GM23248 (cell line): ENCODE measurements at regions not wholly inside any gene's neighbourhood (a gene's known extent, or its start where the extent isn't known, plus 50 kb on each side); places are given as distances from the start of the nearest gene placed in this dataset.
"Not testable (repeated sequence)": the region's sequence is repeated elsewhere in the genome, so short reads cannot be mapped to it uniquely, and the experiment has no call there.

Experiments
- DNase-seq: peaks from one replicate; pipeline ENCODE4 v3.0.0-alpha.2; 2015
- H2AFZ ChIP-seq: fragments of 200-600 bp; sonication (generic); 2 replicates; pipeline ENCODE4 v1.6.1; 2016; ENCODE audit warnings: antibody characterized with exemption
- H3F3A ChIP-seq: fragments of 200-600 bp; sonication (generic); 2 replicates; pipeline ENCODE4 v1.6.1; 2016; ENCODE audit warnings: mild to moderate bottlenecking, antibody characterized with exemption, mixed run types; ENCODE audit not compliant: insufficient read depth
- H3K27ac ChIP-seq: fragments of 200-600 bp; sonication (generic); 2 replicates; pipeline ENCODE4 v1.5.1; 2016; ENCODE audit warnings: mild to moderate bottlenecking
- H3K27me3 ChIP-seq: fragments of 200-600 bp; sonication (generic); replicated peaks from 2 replicates; pipeline ENCODE4 v1.6.1; 2016; ENCODE audit warnings: mild to moderate bottlenecking; ENCODE audit not compliant: insufficient read depth
- H3K36me3 ChIP-seq: fragments of 200-600 bp; sonication (generic); 2 replicates; pipeline ENCODE4 v1.6.1; 2016; ENCODE audit warnings: low read depth, mild to moderate bottlenecking
- H3K4me1 ChIP-seq: fragments of 200-600 bp; sonication (generic); 2 replicates; pipeline ENCODE4 v1.6.1; 2016; ENCODE audit warnings: mild to moderate bottlenecking; ENCODE audit not compliant: insufficient read depth
- H3K4me2 ChIP-seq: fragments of 200-600 bp; sonication (generic); one replicate; pipeline ENCODE4 v1.6.1; 2016; ENCODE audit warnings: mild to moderate bottlenecking; ENCODE audit not compliant: unreplicated experiment
- H3K4me3 ChIP-seq: fragments of 200-600 bp; sonication (generic); 2 replicates; pipeline ENCODE4 v1.5.1; 2016; ENCODE audit warnings: mild to moderate bottlenecking
- H3K79me2 ChIP-seq: fragments of 200-600 bp; sonication (generic); 2 replicates; pipeline ENCODE4 v1.6.1; 2016; ENCODE audit warnings: mild to moderate bottlenecking; ENCODE audit not compliant: insufficient read depth
- H3K9ac ChIP-seq: fragments of 200-600 bp; sonication (generic); 2 replicates; pipeline ENCODE4 v1.6.1; 2016; ENCODE audit warnings: mild to moderate bottlenecking
- H3K9me2 ChIP-seq: fragments of 200-600 bp; sonication (generic); 2 replicates; pipeline ENCODE4 v1.6.1; 2016; ENCODE audit warnings: mixed run types, mild to moderate bottlenecking, moderate library complexity; ENCODE audit not compliant: insufficient read depth
- H3K9me3 ChIP-seq: fragments of 200-600 bp; sonication (generic); one replicate; pipeline ENCODE4 v1.6.1; 2017; ENCODE audit warnings: low read depth
- H4K20me1 ChIP-seq: fragments of 200-600 bp; sonication (generic); 2 replicates; pipeline ENCODE4 v1.6.0; 2016; ENCODE audit not compliant: insufficient read depth
- EZH2 ChIP-seq: fragments of 200-600 bp; sonication (generic); IDR thresholded peaks from 2 replicates; pipeline ENCODE4 v1.6.1; 2018; ENCODE audit warnings: antibody characterized with exemption, mild to moderate bottlenecking; ENCODE audit not compliant: insufficient read depth, poor library complexity, severe bottlenecking
- EZH2phosphoT487 ChIP-seq: fragments of 200-600 bp; sonication (generic); IDR thresholded peaks from 2 replicates; pipeline ENCODE4 v1.6.1; 2018; ENCODE audit warnings: antibody characterized with exemption, moderate library complexity, mild to moderate bottlenecking, low read depth; ENCODE audit not compliant: insufficient read depth
- WGBS, 2 experiments: methylation state at CpG; one replicate each; pipeline ENCODE4 v1.1.6; 2015 to 2017; ENCODE audit warnings: low lambda C conversion rate in 2 of 2, low coverage in 1 of 2; ENCODE audit errors: missing lambda C conversion rate in 2 of 2; 5-methylcytosine and 5-hydroxymethylcytosine counted together
- in situ Hi-C: fragments of 300-500 bp; cut with MboI; formaldehyde crosslinking; loops from 2 replicates; pipeline ENCODE4 v1.15.0; 2020

- H3K27me3 ChIP-seq, result no peaks in the 10 kb centered on the region
- no peak overlapping the region for H3K4me2 ChIP-seq
- no peak overlapping the region for H3K27ac ChIP-seq
- no peak overlapping the region for H3K9ac ChIP-seq
- H3F3A ChIP-seq, result no peaks in the 10 kb centered on the region
- no peak for DNase-seq
- H2AFZ ChIP-seq, result no peak overlapping the region
- TF ChIP-seq EZH2, result no peak
- no peak for TF ChIP-seq EZH2phosphoT487
- no peaks in the 10 kb centered on the region for H3K4me1 ChIP-seq
- no peak overlapping the region for H3K4me3 ChIP-seq
- in situ Hi-C loops, result no loop called here
- no peaks in the 10 kb centered on the region for H3K9me3 ChIP-seq
- WGBS, 2 experiments, result 24 to 40% methylated on average over 3 of the region's 3 CpGs
- H3K79me2 ChIP-seq, result no peaks in the 10 kb centered on the region
- H3K9me2 ChIP-seq, result no peaks in the 10 kb centered on the region; the same call in 1 of the 2 replicates
- H4K20me1 ChIP-seq, result no peaks in the 10 kb centered on the region
- no peaks in the 10 kb centered on the region for H3K36me3 ChIP-seq
Measured at GRCh38 chr2:77768508-77768907, 246.3 kb upstream of the LRRTM4 start.

- H3K4me3 ChIP-seq, result no peak overlapping the region
- H4K20me1 ChIP-seq, result no peaks in the 10 kb centered on the region
- no peaks in the 10 kb centered on the region for H3K4me1 ChIP-seq
- no peaks in the 10 kb centered on the region for H3K36me3 ChIP-seq
- H3F3A ChIP-seq, result no peaks in the 10 kb centered on the region
- H3K9me3 ChIP-seq, result no peaks in the 10 kb centered on the region
- no peaks in the 10 kb centered on the region for H3K9me2 ChIP-seq
- no peak overlapping the region for H3K4me2 ChIP-seq
- H3K9ac ChIP-seq, result no peak overlapping the region
- no peak for TF ChIP-seq EZH2
- TF ChIP-seq EZH2phosphoT487, result no peak
- no peaks in the 10 kb centered on the region for H3K79me2 ChIP-seq
- no peak overlapping the region for H3K27ac ChIP-seq
- H2AFZ ChIP-seq, result no peak overlapping the region
- in situ Hi-C loops, result no loop called here
- no peak for DNase-seq
- no peaks in the 10 kb centered on the region for H3K27me3 ChIP-seq
Measured at GRCh38 chr2:77778917-77779316, 256.7 kb upstream of the LRRTM4 start.

- WGBS, 2 experiments, result 80 to 93% methylated on average over 2 of the region's 2 CpGs
- not testable (repeated sequence) for H3K4me3 ChIP-seq
Measured at GRCh38 chr2:77793500-77793899, 271.3 kb upstream of the LRRTM4 start.

GRCh38 chr2:77796397-77796796 lies 274.2 kb upstream of the LRRTM4 start:
- Histone ChIP-seq H3K27me3 (no peaks in the 10 kb centered on the region), H3K4me1 (no peaks in the 10 kb centered on the region), H3K9ac (no peak overlapping the region), H3K9me3 (no peaks in the 10 kb centered on the region), H3K27ac (no peak overlapping the region), H3K4me2 (no peak overlapping the region), H3K4me3 (no peak overlapping the region), H2AFZ (no peak overlapping the region), H3K36me3 (no peaks in the 10 kb centered on the region), H3K79me2 (no peaks in the 10 kb centered on the region), H3F3A (no peaks in the 10 kb centered on the region), H3K9me2 (no peaks in the 10 kb centered on the region), H4K20me1 (no peaks in the 10 kb centered on the region)
- 12 to 17% methylated on average over 2 of the region's 2 CpGs for WGBS, 2 experiments
- DNase-seq, result no peak
- in situ Hi-C loops, result no loop called here
- TF ChIP-seq EZH2, result no peak
- TF ChIP-seq EZH2phosphoT487, result no peak

More at GRCh38 chr2:77793500-77793899, 271.3 kb upstream of the LRRTM4 start:
- H3K9me3 ChIP-seq, H2AFZ ChIP-seq, H3K4me1 ChIP-seq, H3K27ac ChIP-seq, in situ Hi-C loops, H3K36me3 ChIP-seq, H3K27me3 ChIP-seq, DNase-seq, H3K4me2 ChIP-seq, H4K20me1 ChIP-seq, H3K9me2 ChIP-seq, H3F3A ChIP-seq, H3K79me2 ChIP-seq, H3K9ac ChIP-seq: not testable (repeated sequence)

GRCh38 chr2:77797088-77797487 lies 274.9 kb upstream of the LRRTM4 start:
- WGBS, 2 experiments, result 0 to 6% methylated on average over 1 of the region's 1 CpG
- H3K9ac ChIP-seq, result no peak overlapping the region
- no peaks in the 10 kb centered on the region for H3F3A ChIP-seq
- no peaks in the 10 kb centered on the region for H3K9me3 ChIP-seq
- TF ChIP-seq EZH2phosphoT487 (no peak), EZH2 (no peak)
- H2AFZ ChIP-seq, result no peak overlapping the region
- no peaks in the 10 kb centered on the region for H3K79me2 ChIP-seq
- no peak overlapping the region for H3K4me2 ChIP-seq
- in situ Hi-C loops, result no loop called here
- H3K4me3 ChIP-seq, result no peak overlapping the region
- H4K20me1 ChIP-seq, result no peaks in the 10 kb centered on the region
- H3K27me3 ChIP-seq, result no peaks in the 10 kb centered on the region
- no peak for DNase-seq
- H3K4me1 ChIP-seq, result no peaks in the 10 kb centered on the region
- no peaks in the 10 kb centered on the region for H3K36me3 ChIP-seq
- no peak overlapping the region for H3K27ac ChIP-seq
- H3K9me2 ChIP-seq, result no peaks in the 10 kb centered on the region
